HG02610 (cell line): ENCODE measurements at regions not wholly inside any gene's neighbourhood (a gene's known extent, or its start where the extent isn't known, plus 50 kb on each side); places are given as distances from the start of the nearest gene placed in this dataset.
"Not testable (repeated sequence)": the region's sequence is repeated elsewhere in the genome, so short reads cannot be mapped to it uniquely, and the experiment has no call there.

Experiments used
- ATAC-seq: cut with Tn5 transposase; IDR thresholded peaks from one replicate; pipeline ENCODE4 v1.9.1; 2021; ENCODE audit warnings: mild to moderate bottlenecking, moderate library complexity; ENCODE audit not compliant: unreplicated experiment

GRCh38 chr14:39628087-39628486 is 195.9 kb upstream of the FBXO33 start:
- no peak for ATAC-seq

- ATAC-seq = no peak
These were observed 194.7 kb upstream of the FBXO33 start for GRCh38 chr14:39626589-39627576.

GRCh38 chr14:39621678-39622077 is 189.4 kb upstream of the FBXO33 start:
- ATAC-seq = no peak

GRCh38 chr14:39621223-39621622 is 189.0 kb upstream of the FBXO33 start:
- no peak for ATAC-seq

- no peak for ATAC-seq
These were observed 185.3 kb upstream of the FBXO33 start for GRCh38 chr14:39617537-39617936.

DNA sequence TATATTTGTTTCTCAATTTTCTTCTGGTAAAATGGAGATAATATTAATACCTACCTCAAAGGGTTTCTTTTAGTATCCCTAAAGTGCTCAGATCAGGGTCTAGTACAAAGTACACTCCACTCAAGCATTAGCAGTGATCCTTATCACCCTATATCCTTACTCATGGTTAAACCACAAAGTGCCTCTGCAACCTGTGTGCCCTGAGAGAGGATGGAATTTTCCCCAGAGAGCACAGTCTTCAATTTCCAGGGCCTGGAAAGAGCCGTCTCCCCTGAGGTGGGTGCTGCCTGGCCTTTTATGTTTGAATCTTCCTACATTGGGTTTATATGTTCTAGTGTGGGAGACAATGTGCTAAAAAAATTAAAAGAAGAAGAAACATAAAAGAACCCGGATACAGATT is 183.1 kb upstream of the FBXO33 start:
- no peak for ATAC-seq

- no peak for ATAC-seq
These were observed 182.2 kb upstream of the FBXO33 start for GRCh38 chr14:39614297-39614923.

GRCh38 chr14:39609119-39609518 is 176.9 kb upstream of the FBXO33 start:
- ATAC-seq = no peak

DNA sequence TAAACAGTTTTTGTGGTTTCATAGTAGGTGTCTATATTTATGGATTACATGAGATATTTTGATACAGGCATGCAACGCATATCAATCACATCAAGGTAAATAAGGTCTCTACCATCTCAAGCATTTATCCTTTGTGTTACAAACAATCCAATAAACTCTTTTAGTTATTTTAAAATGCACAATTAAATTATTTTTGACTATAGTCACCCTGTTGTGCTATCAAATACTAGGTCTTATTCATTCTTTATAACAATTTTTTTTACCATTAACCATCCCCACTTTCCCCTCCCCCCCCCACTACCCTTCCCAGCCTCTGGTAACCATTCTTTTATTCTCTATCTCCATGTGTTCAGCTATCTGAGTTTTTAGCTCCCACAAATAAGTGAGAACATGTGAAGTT is 175.7 kb upstream of the FBXO33 start:
- ATAC-seq = no peak

DNA sequence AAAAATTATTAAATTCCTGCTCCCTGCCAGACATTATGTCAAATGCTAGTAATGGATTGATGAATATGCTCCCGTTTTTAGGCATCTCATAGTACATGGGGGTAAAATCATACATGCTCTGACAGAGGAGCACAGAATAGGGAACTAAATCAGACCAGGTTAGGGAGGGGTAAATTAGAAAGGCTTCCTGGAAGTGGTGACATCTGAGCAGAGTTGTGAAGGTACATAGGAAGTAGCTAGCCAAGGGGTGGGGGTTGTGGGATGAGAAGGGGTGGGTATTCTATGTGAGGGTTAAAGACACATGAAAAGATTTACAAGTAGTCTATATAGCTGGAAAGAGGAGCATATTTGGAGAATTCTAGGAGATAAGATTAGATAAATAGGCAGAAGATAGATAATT is 171.7 kb upstream of the FBXO33 start:
- no peak for ATAC-seq

GRCh38 chr14:39593377-39593776 is 161.1 kb upstream of the FBXO33 start:
- ATAC-seq = no peak

DNA sequence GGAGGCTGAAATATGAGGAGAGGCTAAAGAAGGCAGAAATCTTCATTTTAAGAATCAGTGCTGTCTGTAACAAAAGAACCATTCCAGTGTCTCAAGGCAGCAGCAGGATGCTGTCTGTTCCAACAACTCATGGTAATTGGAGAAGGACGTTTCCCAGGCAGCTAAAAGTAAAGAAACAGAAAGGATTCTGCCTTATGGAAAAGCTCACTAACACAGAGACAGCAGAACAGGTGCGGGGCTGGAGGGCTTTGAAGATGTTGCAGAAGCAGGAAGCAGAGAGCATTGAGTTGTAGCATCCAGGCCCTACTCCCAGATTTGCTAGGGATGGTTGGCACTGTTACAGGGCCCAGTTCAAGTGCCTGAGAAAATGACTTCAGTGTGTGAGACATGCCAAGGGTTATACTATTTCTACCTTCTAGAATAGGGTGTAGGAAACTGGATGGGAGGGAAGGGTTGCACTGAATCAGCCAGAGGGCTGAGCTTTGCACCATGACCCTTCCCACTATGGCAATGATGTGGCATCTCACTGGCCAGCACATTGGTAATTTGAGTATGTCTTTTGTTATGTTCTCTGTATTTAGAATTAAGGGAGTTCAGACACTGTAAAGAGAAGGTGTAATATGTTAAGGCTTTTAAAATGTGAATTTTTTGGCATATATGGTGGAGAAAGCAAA is 160.0 kb upstream of the FBXO33 start:
- ATAC-seq = no peak

- not testable (repeated sequence) for ATAC-seq
These were observed 157.6 kb upstream of the FBXO33 start for GRCh38 chr14:39589882-39590281.

DNA sequence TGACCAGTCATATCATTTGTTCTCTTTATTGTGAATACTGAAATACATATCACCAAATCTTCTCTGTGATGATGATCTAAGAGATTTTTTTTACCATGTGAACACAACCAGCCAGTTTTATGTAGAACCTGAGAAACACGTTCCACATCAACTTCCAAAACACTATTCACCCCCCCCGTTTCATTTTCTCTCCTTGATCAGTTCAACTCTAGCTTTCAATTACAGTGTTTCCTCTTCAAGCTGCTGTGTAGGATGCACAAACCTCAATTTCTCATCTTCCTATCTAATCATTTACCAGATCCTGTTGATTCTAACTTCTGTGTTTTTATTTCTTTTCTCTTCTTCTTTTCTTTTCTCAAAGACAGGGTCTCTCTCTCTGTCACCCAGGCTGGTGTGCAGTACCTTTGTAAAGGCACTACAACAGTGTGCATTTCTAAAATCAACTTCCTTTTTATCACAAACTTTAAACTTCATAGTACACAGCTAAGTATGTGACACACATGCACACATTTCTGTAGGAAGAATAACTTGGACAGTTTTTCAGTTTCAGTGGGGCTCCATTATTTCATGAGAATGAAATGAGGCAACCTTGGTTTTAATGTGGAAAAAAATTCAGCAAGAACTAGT is 149.9 kb upstream of the FBXO33 start:
- no peak for ATAC-seq

DNA sequence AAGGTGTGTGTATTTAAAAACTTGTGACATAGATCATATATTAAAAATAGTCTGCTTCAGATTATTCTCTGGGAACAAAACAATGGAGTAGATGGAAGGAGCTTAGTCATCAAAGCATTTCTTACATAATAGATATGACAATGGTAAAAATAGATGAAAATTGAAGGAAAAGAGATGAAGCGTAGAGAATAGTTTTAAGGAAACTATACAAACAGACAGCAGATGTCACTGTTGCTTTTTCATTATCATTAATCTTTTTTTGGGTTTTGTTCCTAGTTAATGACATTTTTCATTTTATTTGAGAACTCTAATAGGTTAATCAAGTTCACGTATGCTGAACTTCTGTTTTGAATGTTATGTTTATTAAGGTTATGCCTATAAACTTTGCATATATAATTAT is 149.2 kb upstream of the FBXO33 start:
- ATAC-seq = no peak

- no peak for ATAC-seq
These were observed 148.5 kb upstream of the FBXO33 start for GRCh38 chr14:39580696-39581095.

DNA sequence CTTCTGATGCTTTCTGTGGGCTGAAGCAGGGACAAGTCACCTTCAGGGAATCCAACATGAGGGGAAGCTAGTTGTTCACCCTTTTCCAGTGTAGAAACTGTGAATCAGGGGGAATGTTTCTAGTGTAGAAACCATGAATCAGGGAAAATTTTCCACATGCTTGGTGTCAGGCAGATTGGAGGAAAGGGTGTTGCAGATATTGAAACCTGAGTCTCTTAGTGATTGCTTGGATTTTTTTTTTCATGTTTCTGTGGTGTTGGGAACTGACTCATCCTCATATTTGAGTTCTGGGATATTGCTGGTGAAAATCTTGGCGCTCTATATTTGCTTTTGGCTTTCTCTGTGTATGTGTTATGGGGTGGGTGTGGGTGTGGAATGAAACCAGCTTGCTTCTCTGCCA is 144.5 kb upstream of the FBXO33 start:
- no peak for ATAC-seq

DNA sequence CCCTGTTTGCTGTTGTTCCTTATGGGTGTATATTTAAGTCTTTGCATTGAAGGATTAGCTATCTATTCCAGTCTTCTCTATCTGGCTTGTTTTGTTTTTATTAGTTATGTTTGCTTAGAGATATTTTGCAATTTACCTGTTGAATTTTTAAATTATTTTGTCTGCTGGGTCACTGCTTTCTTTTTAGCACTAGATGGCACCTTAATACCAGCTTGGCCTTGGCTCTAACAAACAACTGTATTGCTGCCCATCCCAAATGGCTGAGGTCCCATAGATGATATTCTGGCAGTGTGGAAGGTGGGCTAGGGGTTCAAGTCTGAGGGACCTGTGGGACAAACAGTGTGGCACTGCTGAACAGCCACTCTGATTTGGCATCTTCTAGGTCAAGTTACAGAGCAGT is 144.0 kb upstream of the FBXO33 start:
- no peak for ATAC-seq

DNA sequence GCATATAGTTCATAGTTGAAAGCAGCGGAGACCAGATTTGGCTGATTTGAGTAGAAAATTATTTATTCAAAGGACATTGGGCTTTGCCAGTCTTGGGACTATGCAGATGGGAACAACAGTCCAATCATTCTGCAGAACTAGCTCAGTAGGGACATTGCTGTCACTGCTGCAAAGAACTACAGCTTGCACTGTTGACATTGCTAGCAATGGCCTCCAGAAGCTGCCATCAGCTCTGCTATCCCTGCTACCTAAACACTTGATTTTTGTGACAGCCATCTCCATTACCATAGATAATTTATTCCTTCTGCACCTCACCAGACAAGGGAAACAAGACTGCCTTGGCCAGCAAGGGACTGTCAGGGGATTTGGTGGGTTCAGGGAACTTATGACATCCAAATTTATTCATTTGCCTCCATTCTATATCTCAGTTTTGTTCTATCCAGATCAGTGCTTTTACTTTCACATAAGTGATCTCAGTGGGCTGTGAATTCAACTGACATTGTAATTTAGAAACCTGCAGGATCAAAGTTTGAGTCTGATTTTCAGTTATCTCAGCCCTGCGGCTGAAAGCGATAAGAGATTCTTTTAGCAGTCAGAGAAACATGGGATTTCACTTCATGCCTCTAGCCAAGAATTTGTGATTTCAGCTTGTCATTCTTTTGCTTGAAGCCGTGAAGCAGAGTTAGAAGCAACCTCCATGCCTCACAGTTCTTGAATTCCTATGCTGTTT is 136.7 kb upstream of the FBXO33 start:
- no peak for ATAC-seq

DNA sequence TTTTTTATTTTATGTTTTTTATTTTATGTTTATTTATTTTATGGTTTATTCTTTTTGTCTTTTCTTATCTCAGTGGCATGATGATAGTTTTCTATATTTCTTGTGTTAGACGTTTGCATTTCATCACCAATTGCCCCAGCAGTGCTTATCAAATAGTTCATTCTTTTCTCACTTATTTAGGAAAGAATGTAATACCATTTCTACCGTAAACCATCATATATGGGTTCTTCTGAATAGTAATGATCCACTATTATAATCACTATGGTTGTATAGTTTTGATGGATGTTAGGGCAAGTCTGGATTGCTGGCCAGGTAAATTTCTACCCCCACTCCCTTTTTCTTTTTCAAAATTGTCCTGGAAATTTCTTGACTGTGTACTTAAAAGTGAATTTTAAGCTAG is 134.6 kb upstream of the FBXO33 start:
- no peak for ATAC-seq

DNA sequence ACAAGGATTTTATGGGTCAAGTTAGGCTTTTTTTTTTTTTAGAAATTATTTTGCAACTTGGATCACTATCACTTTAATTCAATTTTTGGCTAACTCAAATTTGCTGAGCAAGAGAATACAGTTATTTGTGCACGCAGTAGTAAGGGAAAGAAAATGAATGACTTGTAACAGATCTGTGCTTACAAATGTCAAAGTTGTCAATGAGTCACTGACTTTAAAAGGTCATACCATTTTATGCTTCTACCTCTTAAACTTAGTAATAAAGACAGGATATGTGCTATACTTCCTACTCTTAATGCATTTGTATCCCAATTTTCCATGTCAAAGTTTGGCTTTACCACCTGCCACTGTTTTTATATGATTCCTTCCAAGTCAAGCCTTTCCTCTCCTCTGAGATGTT is 131.1 kb upstream of the FBXO33 start:
- no peak for ATAC-seq
